ENCODE measurements at regions not wholly inside any gene's neighbourhood (a gene's known extent, or its start where the extent isn't known, plus 50 kb on each side); places are given as distances from the start of the nearest gene placed in this dataset.

DNA sequence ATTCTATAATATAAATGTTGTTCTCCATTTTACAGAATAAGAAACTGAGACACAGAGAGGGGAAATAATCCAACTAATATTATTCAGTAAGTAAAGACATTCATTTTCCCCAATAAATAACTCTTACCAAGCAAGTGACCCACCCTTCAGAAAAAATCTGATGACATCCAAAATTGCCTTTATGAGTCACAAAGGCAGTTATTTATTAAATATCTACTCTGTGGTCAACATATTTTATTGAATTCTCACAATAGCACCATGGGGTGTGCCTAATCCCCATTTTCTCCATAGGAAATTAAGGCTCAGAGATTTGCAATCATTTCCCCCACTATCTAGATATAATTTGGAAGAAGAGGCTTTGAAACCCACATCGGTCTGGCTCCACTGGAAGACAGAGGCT, 161.5 kb upstream of the ISX start:
- Mint-ChIP-seq H3K27ac (no peak overlapping the region), H3K4me1 (no peaks in the 10 kb centered on the region), H3K9me3 (ENCODE audit: insufficient read depth) (no peaks in the 10 kb centered on the region), H3K27me3 (no peaks in the 10 kb centered on the region), H3K4me3 (no peak overlapping the region)
- Histone ChIP-seq H3K4me1 (ENCODE audit: control insufficient read depth in 2 of 2, insufficient read depth in 2 of 2, low read length in 2 of 2) (no peaks in the 10 kb centered on the region), H3K79me2 (ENCODE audit: control insufficient read depth, insufficient read depth, low read length) (no peaks in the 10 kb centered on the region), H3K4me2 (replicated peaks; ENCODE audit: low read depth, low read length, poor library complexity, severe bottlenecking) (no peak overlapping the region), H4K20me1 (ENCODE audit: control insufficient read depth, insufficient read depth, low read length, poor library complexity, severe bottlenecking) (no peaks in the 10 kb centered on the region), H3K9me3 (ENCODE audit: control extremely low read depth in 1 of 3, control insufficient read depth in 2 of 3, insufficient read depth in 1 of 3, low read length in 2 of 3) (no peaks in the 10 kb centered on the region), H3K36me3 (replicated peaks in 1 of 2; ENCODE audit: control extremely low read depth in 1 of 2, control insufficient read depth in 1 of 2, extremely low read depth in 1 of 2, insufficient read depth in 2 of 2, low read length in 1 of 2) (no peaks in the 10 kb centered on the region), H3K27ac (ENCODE audit: low read length in 2 of 2) (no peak overlapping the region), H3K9ac (ENCODE audit: low read length) (no peak overlapping the region), H3K27me3 (replicated peaks in 1 of 4; ENCODE audit: control extremely low read depth in 1 of 4, control insufficient read depth in 3 of 4, insufficient read depth in 4 of 4, low read length in 3 of 4) (no peaks in the 10 kb centered on the region), H3K4me3 (ENCODE audit: control extremely low read depth in 1 of 5, extremely low read depth in 1 of 5, insufficient read depth in 1 of 5, low read depth in 2 of 5, low read length in 4 of 5) (no peak overlapping the region), H2AFZ (ENCODE audit: insufficient read depth, low read depth, low read length, poor library complexity, severe bottlenecking) (no peak overlapping the region)
- POLR2A ChIA-PET = no interaction called here
- CTCF ChIA-PET = no interaction called here
- ATAC-seq (ENCODE audit: low read depth) = no peak
- no CpG with 5 or more reads among the region's 1 CpG for WGBS (ENCODE audit: insufficient coverage)
- intact Hi-C loops (cut with micrococcal nuclease) = no loop called here
- no peak for DNase-seq
- no peak for TF ChIP-seq EZH2 (IDR thresholded peaks at IDR 0.05; ENCODE audit: borderline replicate concordance, insufficient read depth, low read depth, low read length, poor library complexity, severe bottlenecking)
- TF ChIP-seq, protein P1, sequence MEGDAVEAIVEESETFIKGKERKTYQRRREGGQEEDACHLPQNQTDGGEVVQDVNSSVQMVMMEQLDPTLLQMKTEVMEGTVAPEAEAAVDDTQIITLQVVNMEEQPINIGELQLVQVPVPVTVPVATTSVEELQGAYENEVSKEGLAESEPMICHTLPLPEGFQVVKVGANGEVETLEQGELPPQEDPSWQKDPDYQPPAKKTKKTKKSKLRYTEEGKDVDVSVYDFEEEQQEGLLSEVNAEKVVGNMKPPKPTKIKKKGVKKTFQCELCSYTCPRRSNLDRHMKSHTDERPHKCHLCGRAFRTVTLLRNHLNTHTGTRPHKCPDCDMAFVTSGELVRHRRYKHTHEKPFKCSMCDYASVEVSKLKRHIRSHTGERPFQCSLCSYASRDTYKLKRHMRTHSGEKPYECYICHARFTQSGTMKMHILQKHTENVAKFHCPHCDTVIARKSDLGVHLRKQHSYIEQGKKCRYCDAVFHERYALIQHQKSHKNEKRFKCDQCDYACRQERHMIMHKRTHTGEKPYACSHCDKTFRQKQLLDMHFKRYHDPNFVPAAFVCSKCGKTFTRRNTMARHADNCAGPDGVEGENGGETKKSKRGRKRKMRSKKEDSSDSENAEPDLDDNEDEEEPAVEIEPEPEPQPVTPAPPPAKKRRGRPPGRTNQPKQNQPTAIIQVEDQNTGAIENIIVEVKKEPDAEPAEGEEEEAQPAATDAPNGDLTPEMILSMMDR (IDR thresholded peaks at IDR 0.05) = no peak

DNA sequence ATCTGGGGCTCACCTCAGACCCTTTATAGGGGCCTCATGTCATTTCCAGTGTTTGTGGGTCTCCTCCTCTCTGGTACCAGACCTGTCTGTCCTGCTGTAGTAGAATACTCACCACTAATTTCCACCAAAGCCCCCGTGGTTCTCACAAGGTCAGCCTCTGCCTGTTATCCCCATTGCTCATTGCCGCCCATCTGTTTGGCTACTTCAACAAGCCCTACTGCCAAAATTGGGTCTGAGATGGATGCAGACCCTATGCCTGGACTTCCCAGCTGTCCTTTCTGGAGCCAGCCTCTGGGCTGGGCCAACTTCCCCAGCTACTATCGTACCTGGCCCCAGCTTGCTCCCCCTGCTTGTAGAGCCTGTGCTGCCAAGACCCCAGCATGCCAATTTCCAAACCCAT, 152.1 kb upstream of the ISX start:
- intact Hi-C loops (cut with micrococcal nuclease) = no loop called here
- no peak for TF ChIP-seq EZH2 (IDR thresholded peaks at IDR 0.05; ENCODE audit: borderline replicate concordance, insufficient read depth, low read depth, low read length, poor library complexity, severe bottlenecking)
- TF ChIP-seq, protein P1 (IDR thresholded peaks at IDR 0.05) = no peak
- 80% methylated on average over 2 of the region's 3 CpGs for WGBS (ENCODE audit: insufficient coverage)
- Histone ChIP-seq H3K9ac (ENCODE audit: low read length) (no peak overlapping the region), H4K20me1 (ENCODE audit: control insufficient read depth, insufficient read depth, low read length, poor library complexity, severe bottlenecking) (no peaks in the 10 kb centered on the region), H3K79me2 (ENCODE audit: control insufficient read depth, insufficient read depth, low read length) (no peaks in the 10 kb centered on the region), H3K36me3 (replicated peaks in 1 of 2; ENCODE audit: control extremely low read depth in 1 of 2, control insufficient read depth in 1 of 2, extremely low read depth in 1 of 2, insufficient read depth in 2 of 2, low read length in 1 of 2) (no peaks in the 10 kb centered on the region), H3K4me1 (ENCODE audit: control insufficient read depth in 2 of 2, insufficient read depth in 2 of 2, low read length in 2 of 2) (no peaks in the 10 kb centered on the region), H3K4me2 (replicated peaks; ENCODE audit: low read depth, low read length, poor library complexity, severe bottlenecking) (no peak overlapping the region), H3K27ac (ENCODE audit: low read length in 2 of 2) (no peak overlapping the region), H2AFZ (ENCODE audit: insufficient read depth, low read depth, low read length, poor library complexity, severe bottlenecking) (no peak overlapping the region), H3K27me3 (replicated peaks in 1 of 4; ENCODE audit: control extremely low read depth in 1 of 4, control insufficient read depth in 3 of 4, insufficient read depth in 4 of 4, low read length in 3 of 4) (no peaks in the 10 kb centered on the region), H3K9me3 (ENCODE audit: control extremely low read depth in 1 of 3, control insufficient read depth in 2 of 3, insufficient read depth in 1 of 3, low read length in 2 of 3) (peaks cover 0 to 4% (median 0%) of the 10 kb centered on the region in 3 donors), H3K4me3 (ENCODE audit: control extremely low read depth in 1 of 5, extremely low read depth in 1 of 5, insufficient read depth in 1 of 5, low read depth in 2 of 5, low read length in 4 of 5) (no peak overlapping the region)
- no peak for ATAC-seq (ENCODE audit: low read depth)
- Mint-ChIP-seq H3K4me1 (no peaks in the 10 kb centered on the region), H3K9me3 (ENCODE audit: insufficient read depth) (no peaks in the 10 kb centered on the region), H3K27me3 (peaks cover 6% of the 10 kb centered on the region), H3K4me3 (no peak overlapping the region), H3K27ac (no peak overlapping the region)
- ChIA-PET POLR2A (no interaction called here), CTCF (no interaction called here)
- no peak for DNase-seq

Data from B cell (primary cell).